Peyer's patch (tissue), 4 donors: ENCODE measurements at regions not wholly inside any gene's neighbourhood (a gene's known extent, or its start where the extent isn't known, plus 50 kb on each side); places are given as distances from the start of the nearest gene placed in this dataset.
"Not testable (repeated sequence)": the region's sequence is repeated elsewhere in the genome, so short reads cannot be mapped to it uniquely, and the experiment has no call there.

Experiments
- DNase-seq, 3 donors: peaks; one replicate each; pipeline ENCODE4 v3.0.0-alpha.2; 2017 to 2019
- H3K27ac ChIP-seq, 4 donors: fragments of 200-600 bp; sonication (generic); one replicate each; pipeline ENCODE4 v1.5.1; 2016 to 2019
- H3K27me3 ChIP-seq, 2 donors: fragments of 200-600 bp; sonication (generic); one replicate each; pipeline ENCODE4 v1.5.1; 2019
- H3K36me3 ChIP-seq, 3 donors: fragments of 200-600 bp; sonication (generic); one replicate each; pipeline ENCODE4 v1.5.1; 2016 to 2019
- H3K4me1 ChIP-seq, 4 donors: fragments of 200-600 bp; sonication (generic); one replicate each; pipeline ENCODE4 v1.5.1; 2016 to 2019
- H3K4me3 ChIP-seq, 4 donors: fragments of 200-600 bp; sonication (generic); 1 replicate in 3 of 4; 2 replicates in 1 of 4; pipeline ENCODE4 v1.5.1; 2016 to 2019; ENCODE audit warnings: mild to moderate bottlenecking in 1 of 4
- H3K9me3 ChIP-seq, 4 donors: fragments of 200-600 bp; sonication (generic); one replicate each; pipeline ENCODE4 v1.5.1; 2016 to 2019; ENCODE audit warnings: mild to moderate bottlenecking in 1 of 4
- POLR2A ChIP-seq, 2 donors: fragments of 450-650 bp; IDR thresholded peaks; one replicate each; pipeline ENCODE4 v1.5.1; 2017; ENCODE audit warnings: antibody characterized with exemption in 2 of 2, mild to moderate bottlenecking in 2 of 2, moderate library complexity in 2 of 2
- TF ChIP-seq, protein P1 (sequence below), 6 experiments: fragments of 450-650 bp in 4 of 6; fragments of 200-600 bp in 2 of 6; sonication (generic) in 1 of 6; IDR thresholded peaks; one replicate each; pipeline ENCODE4 v1.5.1; 2017 to 2019; ENCODE audit warnings: antibody characterized with exemption in 6 of 6, mild to moderate bottlenecking in 3 of 6, moderate library complexity in 1 of 6

- Histone ChIP-seq H3K4me3 (no peak overlapping the region), H3K27me3 (no peaks in the 10 kb centered on the region)
These were observed 395.4 kb downstream of the ZNF804A start for GRCh38 chr2:184993746-184994145.

DNA sequence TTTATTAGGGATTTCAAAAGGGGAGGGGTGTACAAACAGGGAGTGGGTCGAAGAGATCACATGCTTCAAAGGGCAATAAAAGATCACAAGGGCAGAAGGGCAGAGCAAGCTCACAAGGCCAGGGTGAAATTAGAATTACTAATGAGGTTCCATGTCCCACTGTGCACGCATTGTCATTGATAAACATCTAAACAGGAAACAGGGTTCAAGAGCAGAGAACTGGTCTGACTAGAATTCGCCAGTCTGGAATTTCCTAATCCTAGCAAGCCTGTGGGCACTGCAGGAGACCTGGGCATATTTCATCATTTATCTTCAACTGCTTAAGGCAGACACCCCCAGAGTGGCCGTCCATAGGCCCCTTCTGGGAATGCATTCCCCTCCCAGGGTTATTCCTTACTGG lies 408.2 kb downstream of the ZNF804A start:
- no peak for DNase-seq
- no peaks in the 10 kb centered on the region for H3K27me3 ChIP-seq
- no peaks in the 10 kb centered on the region for H3K9me3 ChIP-seq
- H3K4me3 ChIP-seq: no peak overlapping the region
- TF ChIP-seq POLR2A (IDR thresholded peaks at IDR 0.05): no peak
- no peak overlapping the region for H3K27ac ChIP-seq
- no peaks in the 10 kb centered on the region for H3K36me3 ChIP-seq
- H3K4me1 ChIP-seq: no peaks in the 10 kb centered on the region

More at GRCh38 chr2:184993746-184994145, 395.4 kb downstream of the ZNF804A start:
- Histone ChIP-seq H3K4me1 (no peaks in the 10 kb centered on the region), H3K36me3 (no peaks in the 10 kb centered on the region), H3K9me3 (no peaks in the 10 kb centered on the region), H3K27ac (no peak overlapping the region)
- DNase-seq: no peak
- no peak for TF ChIP-seq POLR2A (IDR thresholded peaks at IDR 0.05)
- TF ChIP-seq, protein P1, sequence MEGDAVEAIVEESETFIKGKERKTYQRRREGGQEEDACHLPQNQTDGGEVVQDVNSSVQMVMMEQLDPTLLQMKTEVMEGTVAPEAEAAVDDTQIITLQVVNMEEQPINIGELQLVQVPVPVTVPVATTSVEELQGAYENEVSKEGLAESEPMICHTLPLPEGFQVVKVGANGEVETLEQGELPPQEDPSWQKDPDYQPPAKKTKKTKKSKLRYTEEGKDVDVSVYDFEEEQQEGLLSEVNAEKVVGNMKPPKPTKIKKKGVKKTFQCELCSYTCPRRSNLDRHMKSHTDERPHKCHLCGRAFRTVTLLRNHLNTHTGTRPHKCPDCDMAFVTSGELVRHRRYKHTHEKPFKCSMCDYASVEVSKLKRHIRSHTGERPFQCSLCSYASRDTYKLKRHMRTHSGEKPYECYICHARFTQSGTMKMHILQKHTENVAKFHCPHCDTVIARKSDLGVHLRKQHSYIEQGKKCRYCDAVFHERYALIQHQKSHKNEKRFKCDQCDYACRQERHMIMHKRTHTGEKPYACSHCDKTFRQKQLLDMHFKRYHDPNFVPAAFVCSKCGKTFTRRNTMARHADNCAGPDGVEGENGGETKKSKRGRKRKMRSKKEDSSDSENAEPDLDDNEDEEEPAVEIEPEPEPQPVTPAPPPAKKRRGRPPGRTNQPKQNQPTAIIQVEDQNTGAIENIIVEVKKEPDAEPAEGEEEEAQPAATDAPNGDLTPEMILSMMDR (IDR thresholded peaks at IDR 0.05): no peak

- DNase-seq: no peak
- Histone ChIP-seq H3K36me3 (no peaks in the 10 kb centered on the region), H3K27me3 (no peaks in the 10 kb centered on the region), H3K4me3 (no peak overlapping the region), H3K9me3 (peaks cover 0 to 9% (median 4%) of the 10 kb centered on the region in 4 donors), H3K27ac (no peak overlapping the region), H3K4me1 (no peaks in the 10 kb centered on the region)
- TF ChIP-seq, protein P1 (IDR thresholded peaks at IDR 0.05): no peak
These were observed 414.3 kb downstream of the ZNF804A start for GRCh38 chr2:185012643-185013042.

GRCh38 chr2:185014076-185014475 lies 415.7 kb downstream of the ZNF804A start:
- no peak for DNase-seq
- H3K4me3 ChIP-seq: no peak overlapping the region
- H3K27ac ChIP-seq: no peak overlapping the region
- no peaks in the 10 kb centered on the region for H3K27me3 ChIP-seq
- H3K36me3 ChIP-seq: no peaks in the 10 kb centered on the region
- TF ChIP-seq, protein P1 (IDR thresholded peaks at IDR 0.05): no peak
- no peak for TF ChIP-seq POLR2A (IDR thresholded peaks at IDR 0.05)
- H3K4me1 ChIP-seq: no peaks in the 10 kb centered on the region
- H3K9me3 ChIP-seq: peaks cover 0 to 9% (median 4%) of the 10 kb centered on the region in 4 donors

- not testable (repeated sequence) for H3K9me3 ChIP-seq, H3K4me3 ChIP-seq, H3K27me3 ChIP-seq, H3K36me3 ChIP-seq, DNase-seq, H3K4me1 ChIP-seq, H3K27ac ChIP-seq
These were observed 427.6 kb downstream of the ZNF804A start for GRCh38 chr2:185025891-185026290.

DNA sequence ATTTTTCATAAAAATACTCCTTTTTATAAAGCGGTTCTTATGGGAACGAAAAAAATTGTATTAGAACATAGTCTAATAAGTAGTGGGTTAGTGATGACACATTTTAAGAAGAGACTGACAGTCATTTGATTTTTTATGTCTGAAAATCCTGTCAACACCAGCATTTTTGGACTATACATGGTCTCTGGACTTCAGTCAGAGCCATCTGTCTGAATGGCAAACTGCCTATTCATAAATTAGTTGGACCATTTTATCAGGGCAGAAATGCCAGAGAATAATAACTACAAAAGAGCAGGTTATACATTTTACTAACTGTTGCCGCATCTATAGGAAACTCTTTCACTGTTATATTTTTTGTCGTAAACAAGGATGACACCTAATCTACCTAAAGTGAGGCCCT lies 437.6 kb downstream of the ZNF804A start:
- Histone ChIP-seq H3K4me3 (no peak overlapping the region), H3K27me3 (no peaks in the 10 kb centered on the region), H3K4me1 (no peaks in the 10 kb centered on the region), H3K36me3 (no peaks in the 10 kb centered on the region), H3K27ac (no peak overlapping the region), H3K9me3 (no peaks in the 10 kb centered on the region)
- DNase-seq: no peak
- TF ChIP-seq, protein P1 (IDR thresholded peaks at IDR 0.05): no peak
- TF ChIP-seq POLR2A (IDR thresholded peaks at IDR 0.05): no peak

DNA sequence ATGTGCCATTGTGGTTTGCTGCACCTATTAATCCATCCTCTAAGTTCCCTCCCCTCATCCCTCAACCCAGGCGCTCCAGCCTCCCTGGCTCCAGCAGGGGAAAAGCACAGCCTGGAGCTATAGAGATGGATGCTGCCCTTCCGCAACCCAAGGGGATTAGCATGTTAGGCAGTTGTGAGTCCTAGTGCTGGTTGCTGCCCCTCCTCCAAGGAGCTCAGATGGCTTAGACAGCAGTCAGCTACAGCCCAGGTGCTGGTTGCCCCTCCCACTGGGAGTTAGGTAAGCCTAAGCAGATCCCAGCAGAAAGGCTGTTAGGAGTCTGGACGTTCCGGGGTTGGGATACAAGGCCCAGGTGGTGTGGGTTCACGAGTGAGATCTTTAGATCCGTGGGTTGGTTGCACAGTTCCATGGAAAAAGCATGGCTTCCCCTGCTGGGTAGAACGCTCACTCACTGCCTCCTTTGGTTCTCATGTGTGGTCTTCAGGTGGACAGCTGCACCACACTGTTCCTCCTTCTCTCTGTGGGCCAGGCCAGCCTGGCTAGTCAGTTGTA lies 446.1 kb downstream of the ZNF804A start:
- no peak for TF ChIP-seq POLR2A (IDR thresholded peaks at IDR 0.05)
- TF ChIP-seq, protein P1 (IDR thresholded peaks at IDR 0.05): no peak
- Histone ChIP-seq H3K27me3 (no peaks in the 10 kb centered on the region), H3K4me3 (no peak overlapping the region), H3K9me3 (no peaks in the 10 kb centered on the region), H3K36me3 (no peaks in the 10 kb centered on the region), H3K27ac (no peak overlapping the region), H3K4me1 (no peaks in the 10 kb centered on the region)
- DNase-seq: no peak
